NCI-H1092 (cell line): ENCODE measurements at regions not wholly inside any gene's neighbourhood (a gene's known extent, or its start where the extent isn't known, plus 50 kb on each side); places are given as distances from the start of the nearest gene placed in this dataset.

Experiments
- DNase-seq: peaks from one replicate; lab custom pipeline; 2025; lab: John Stamatoyannopoulos, UW

GRCh38 chr3:30221619-30222018 lies 384.8 kb upstream of the TGFBR2 start:
- no peak for DNase-seq

- DNase-seq, result no peak
These were observed 384.0 kb upstream of the TGFBR2 start for GRCh38 chr3:30222441-30222840.

GRCh38 chr3:30225021-30225420 lies 381.4 kb upstream of the TGFBR2 start:
- no peak for DNase-seq

GRCh38 chr3:30226601-30227151 lies 379.7 kb upstream of the TGFBR2 start:
- DNase-seq, result no peak

- no peak for DNase-seq
These were observed 378.7 kb upstream of the TGFBR2 start for GRCh38 chr3:30227571-30228301.

- no peak for DNase-seq
These were observed 378.1 kb upstream of the TGFBR2 start for GRCh38 chr3:30228302-30228631.

- no peak for DNase-seq
These were observed 374.9 kb upstream of the TGFBR2 start for GRCh38 chr3:30231277-30232141.

GRCh38 chr3:30232142-30232541 lies 374.3 kb upstream of the TGFBR2 start:
- no peak for DNase-seq

GRCh38 chr3:30233913-30234646 lies 372.3 kb upstream of the TGFBR2 start:
- DNase-seq, result no peak

GRCh38 chr3:30236011-30236410 lies 370.4 kb upstream of the TGFBR2 start:
- DNase-seq, result no peak

GRCh38 chr3:30241721-30242120 lies 364.7 kb upstream of the TGFBR2 start:
- no peak for DNase-seq

GRCh38 chr3:30245858-30246622 lies 360.4 kb upstream of the TGFBR2 start:
- no peak for DNase-seq

GRCh38 chr3:30248423-30248822 lies 358.0 kb upstream of the TGFBR2 start:
- no peak for DNase-seq

GRCh38 chr3:30252474-30252873 lies 353.9 kb upstream of the TGFBR2 start:
- DNase-seq, result no peak

GRCh38 chr3:30253832-30254231 lies 352.6 kb upstream of the TGFBR2 start:
- DNase-seq, result no peak

- no peak for DNase-seq
These were observed 349.9 kb upstream of the TGFBR2 start for GRCh38 chr3:30256474-30256873.

GRCh38 chr3:30258426-30259392 lies 347.7 kb upstream of the TGFBR2 start:
- DNase-seq, result peak; percentile 90

- no peak for DNase-seq
These were observed 346.7 kb upstream of the TGFBR2 start for GRCh38 chr3:30259730-30260129.

GRCh38 chr3:30260762-30261161 lies 345.6 kb upstream of the TGFBR2 start:
- DNase-seq, result no peak

GRCh38 chr3:30263238-30263924 lies 343.0 kb upstream of the TGFBR2 start:
- no peak for DNase-seq
